DMS79 (cell line): ENCODE measurements at regions not wholly inside any gene's neighbourhood (a gene's known extent, or its start where the extent isn't known, plus 50 kb on each side); places are given as distances from the start of the nearest gene placed in this dataset.
"Not testable (repeated sequence)": the region's sequence is repeated elsewhere in the genome, so short reads cannot be mapped to it uniquely, and the experiment has no call there.

Experiments used
- DNase-seq: peaks from one replicate; lab custom pipeline; 2025; lab: John Stamatoyannopoulos, UW

DNA sequence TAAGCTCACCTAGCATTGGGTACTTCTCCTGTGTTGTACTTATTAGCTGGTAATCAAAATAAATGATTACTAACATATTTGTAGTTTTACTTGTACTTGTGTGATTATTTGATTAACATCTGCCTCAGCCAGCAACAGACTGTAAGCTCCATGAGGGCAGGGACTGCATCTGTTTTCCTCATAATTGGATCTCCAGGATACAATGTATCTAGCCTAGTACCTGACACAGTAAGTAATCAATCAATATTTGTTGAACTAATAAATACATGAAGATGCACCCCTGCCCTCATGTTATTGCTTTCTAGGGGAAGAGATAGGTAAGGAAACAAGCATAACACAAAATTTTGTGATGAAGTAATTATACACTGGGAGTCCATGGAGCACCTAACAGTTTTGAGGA lies 101.5 kb downstream of the TENT5C start:
- DNase-seq: no peak

DNA sequence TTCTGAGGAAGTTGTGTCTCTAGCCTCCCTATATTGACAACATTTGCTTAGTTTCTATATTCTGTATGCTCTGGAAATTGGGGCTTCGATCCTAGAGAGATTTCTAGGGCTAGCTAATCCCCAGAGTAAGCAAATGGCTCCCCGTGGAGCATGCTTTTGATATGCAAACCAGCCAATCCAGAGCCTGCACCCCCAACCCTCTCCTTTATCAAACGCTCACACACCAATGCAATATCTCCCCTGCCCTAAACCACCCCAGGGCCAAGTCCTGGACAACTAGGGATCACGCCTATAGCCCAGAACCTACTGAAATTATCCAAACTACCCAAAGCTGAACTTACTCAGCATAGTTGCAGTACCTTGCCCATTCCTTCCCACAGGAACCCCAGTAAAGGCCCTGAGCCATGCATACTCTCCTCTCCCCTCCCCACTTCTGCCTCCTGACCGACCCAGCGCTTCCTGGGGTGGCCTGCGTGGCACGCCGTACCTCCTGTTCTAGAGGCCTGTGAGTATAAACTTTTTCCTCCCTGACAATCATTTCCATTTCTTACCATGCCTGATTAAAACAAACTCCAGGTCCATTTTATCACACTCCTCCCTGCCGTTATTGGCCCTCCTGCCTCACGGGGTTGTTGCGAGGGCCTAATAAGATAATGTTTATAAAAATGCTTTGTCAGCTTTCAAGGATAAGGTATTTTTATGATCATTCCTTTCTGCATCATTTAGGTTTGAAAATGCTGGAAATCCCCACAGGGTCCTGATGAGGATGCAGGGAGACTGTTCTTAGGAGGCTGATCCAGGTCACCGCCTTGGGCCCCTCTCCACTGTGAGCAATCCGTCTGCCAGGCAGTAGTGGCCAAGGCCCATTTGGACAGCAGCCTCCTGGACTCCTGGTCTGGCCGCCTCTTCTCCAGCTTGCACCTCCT lies 102.7 kb downstream of the TENT5C start:
- DNase-seq: no peak

DNA sequence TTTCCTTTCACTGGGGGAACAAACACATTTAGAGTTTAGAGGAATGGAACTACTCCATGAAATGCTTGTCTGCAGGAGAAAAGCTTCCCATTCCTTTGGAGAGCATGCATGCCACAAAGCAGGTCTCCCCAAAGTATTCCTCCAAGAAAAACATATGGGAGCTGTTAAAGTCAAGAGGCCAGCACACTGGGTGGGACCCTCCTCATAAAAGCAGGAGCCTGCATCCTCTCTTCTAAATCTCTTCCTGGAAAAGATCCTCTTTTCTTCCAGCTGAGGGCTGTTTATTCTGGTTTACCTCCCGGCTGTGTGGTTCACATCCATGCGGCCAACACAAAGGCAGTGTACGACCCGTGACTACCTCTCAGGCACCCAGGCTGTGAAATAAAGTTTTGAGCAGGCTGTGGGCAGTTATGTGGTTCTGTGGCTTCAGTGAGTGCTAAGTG lies 103.4 kb downstream of the TENT5C start:
- no peak for DNase-seq

DNA sequence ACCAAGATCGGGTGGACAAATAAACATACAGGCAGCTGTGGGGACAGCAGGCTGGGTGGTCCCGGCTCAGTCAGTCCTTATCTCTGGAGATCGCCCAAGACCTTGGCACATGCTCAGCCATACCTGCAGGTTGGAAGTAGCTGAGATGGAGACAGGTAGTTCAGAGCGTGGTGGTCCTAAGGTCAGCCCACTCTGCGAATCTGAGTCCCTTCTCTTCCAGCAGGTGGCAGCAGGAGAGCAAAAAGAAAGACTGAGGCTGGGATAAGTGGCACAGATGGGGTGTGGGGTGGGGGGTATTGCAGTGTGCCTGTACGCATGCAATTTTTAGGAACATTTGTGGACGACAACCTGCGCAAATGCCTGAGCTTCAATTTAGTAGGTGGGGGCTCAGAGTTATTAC lies 104.9 kb downstream of the TENT5C start:
- DNase-seq: no peak

DNA sequence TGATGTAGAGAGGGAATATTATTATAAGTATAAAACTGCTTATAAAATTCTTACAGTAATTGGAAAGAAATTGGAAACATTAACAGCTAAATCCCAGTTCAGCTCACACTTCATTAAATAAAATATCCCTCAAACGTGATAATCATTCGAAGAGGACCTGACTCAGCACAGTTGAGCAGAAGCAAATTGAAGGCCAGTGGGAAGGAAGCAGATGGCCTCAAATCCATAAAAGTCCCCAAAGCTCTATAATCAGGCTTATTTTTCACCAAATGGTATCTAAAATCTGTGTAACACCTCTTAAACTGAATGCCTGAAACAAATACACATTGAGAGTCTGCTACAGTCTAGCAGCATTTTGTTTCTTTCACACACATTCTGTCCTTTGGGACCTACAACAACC lies 106.8 kb downstream of the TENT5C start:
- DNase-seq: no peak

DNA sequence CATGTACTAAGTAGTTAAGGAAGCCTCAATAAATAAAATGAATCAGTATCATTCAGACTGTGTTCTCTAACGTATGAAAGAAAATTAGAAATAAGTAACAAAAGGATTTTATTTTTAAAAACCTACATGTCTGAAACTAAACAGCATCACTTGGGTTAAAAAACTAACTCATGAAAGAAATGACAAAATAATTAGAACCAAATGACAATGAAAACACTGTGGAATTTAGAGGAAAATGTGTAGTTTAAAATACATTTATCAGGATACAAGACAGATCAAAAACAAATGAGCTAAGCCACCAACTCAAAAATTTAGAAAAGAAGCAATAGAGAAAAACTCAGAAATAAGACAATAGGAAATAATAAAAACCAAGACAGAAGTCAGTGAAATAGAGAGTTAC lies 108.7 kb downstream of the TENT5C start:
- DNase-seq: no peak

DNA sequence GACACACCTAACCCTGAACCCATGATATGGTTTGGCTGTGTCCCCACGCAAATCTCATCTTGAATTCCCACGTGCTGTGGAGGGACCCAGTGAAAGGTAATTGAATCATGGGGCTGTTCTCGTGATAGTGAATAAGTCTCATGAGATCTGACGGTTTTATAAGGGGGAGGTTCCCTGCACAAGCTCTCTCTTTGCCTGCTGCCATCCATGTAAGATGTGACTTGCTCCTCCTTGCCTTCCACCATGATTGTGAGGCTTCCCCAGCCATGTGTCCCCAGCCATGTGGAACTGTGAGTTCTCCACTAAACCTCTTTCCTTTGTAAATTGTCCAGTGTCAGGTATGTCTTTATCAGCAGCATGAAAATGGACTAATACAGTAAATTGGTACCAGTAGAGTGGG lies 110.2 kb downstream of the TENT5C start:
- DNase-seq: not testable (repeated sequence)

DNA sequence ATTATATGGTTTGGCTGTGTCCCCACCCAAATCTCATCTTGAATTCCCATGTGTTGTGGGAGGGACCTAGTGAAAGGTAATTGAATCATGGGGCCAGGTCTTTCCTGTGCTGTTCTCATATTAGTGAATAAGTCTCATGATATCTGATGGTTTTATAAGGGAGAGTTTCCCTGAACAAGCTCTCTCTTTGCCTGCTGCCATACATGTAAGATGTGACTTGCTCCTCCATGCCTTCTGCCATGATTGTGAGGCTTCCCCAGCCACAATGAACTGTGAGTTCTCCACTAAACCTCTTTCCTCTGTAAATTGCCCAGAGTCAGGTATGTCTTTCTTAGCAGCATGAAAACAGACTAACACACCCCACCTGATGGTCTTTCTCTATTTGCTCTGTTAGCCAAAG lies 112.1 kb downstream of the TENT5C start:
- DNase-seq: not testable (repeated sequence)

DNA sequence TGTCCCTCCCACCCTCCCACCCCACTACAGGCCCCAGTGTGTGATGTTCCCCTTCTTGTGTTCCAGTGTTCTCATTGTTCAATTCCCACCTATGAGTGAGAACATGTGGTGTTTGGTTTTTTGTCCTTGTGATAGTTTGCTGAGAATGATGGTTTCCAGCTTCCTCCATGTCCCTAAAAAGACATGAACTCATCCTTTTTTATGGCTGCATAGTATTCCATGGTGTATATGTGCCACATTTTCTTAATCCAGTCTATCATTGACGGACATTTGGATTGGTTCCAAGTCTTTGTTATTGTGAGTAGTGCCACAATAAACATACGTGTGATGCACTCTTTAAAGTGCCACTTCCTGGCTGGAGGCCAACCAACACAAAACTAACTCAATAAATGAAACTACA lies 112.7 kb downstream of the TENT5C start:
- not testable (repeated sequence) for DNase-seq

DNA sequence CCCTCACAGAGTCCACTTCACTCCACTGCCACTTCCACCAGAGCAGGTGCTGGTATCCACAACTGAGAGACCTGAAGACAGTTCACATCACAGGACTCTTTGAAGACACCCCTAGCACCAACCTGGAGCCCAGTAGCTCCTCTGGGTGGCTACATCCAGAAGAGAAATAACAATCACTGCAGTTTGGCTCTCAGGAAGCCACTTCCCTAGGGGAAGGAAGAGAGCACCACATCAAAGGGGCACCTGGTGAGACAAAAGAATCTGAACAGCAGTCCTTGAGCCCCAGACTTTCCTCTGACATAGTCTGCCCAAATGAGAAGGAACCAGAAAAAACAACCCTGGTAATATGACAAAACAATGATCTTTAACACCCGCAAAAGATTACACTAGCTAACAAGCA lies 113.2 kb downstream of the TENT5C start:
- no peak for DNase-seq

DNA sequence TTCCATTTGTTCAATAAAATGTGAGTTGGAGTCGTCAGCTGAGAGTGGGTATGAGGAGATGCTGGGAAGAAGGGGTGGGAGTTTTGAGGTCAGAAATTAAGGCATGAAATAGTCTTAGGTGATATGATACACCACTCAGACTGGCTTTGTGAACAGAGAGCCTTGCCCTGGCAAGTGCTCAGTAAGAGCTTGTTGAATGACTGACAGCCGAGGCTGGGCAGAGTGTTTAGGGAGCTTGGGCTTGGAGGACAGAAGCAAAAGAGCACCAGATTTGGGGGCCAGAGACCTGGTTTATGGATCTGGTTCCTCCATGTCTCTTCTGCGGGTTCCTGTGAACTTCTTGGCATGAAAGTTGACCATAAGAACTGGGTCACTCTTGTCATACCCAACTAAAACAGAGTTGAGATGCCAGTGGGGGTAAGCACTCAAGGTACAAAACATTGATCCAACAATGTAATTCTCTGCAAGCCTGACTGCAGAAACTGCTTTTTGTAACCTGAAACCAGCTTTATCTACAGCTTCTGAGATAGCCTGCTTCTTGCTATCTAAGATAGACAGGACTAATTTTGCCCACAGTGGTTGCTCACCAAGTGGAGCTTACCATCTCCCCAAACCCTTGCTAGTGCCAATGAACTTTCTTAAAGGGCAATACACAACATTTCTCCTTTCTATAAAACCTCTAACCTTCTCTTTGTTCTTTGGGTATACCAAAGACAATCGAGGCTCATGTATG lies 126.4 kb downstream of the TENT5C start:
- DNase-seq: no peak

DNA sequence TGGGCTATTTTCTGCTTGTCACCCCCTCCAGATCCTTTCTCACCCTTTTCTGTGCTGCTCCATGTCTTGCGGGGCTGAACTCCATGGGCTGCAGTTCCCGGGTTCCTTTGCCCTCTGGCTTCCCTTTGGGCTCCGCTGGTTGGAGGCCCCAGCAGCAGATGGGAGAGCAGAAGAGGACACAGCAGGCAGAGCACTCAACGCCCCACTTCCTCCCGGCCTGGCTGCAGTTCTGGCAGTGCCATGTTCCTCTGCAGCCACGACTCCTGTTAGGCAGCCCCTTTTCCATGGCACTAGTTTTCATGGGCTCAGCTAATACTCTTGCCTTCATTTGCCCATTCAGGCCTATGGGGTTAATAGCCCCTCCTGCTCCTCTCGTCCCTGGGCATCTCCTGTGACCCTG lies 127.1 kb downstream of the TENT5C start:
- DNase-seq: no peak

DNA sequence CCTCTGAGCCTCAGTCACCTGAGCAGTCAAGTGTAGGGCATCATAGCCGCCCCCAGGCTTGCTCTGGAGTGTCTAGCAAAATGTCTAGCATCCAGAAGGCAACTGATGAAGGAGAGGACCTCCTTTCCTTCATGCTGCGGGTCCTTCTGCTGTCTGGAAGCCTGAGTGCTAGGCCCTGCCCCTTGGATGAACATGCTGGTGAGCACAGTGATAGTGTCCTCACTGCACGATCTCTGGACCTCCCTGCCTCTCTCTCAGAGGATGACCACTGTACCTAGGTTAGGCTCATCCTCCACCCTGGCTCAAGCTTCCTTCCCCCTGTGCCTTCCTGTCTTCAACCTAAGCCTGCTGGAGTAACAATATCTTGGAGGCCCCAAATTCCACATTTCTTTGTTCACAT lies 128.6 kb downstream of the TENT5C start:
- DNase-seq: no peak

DNA sequence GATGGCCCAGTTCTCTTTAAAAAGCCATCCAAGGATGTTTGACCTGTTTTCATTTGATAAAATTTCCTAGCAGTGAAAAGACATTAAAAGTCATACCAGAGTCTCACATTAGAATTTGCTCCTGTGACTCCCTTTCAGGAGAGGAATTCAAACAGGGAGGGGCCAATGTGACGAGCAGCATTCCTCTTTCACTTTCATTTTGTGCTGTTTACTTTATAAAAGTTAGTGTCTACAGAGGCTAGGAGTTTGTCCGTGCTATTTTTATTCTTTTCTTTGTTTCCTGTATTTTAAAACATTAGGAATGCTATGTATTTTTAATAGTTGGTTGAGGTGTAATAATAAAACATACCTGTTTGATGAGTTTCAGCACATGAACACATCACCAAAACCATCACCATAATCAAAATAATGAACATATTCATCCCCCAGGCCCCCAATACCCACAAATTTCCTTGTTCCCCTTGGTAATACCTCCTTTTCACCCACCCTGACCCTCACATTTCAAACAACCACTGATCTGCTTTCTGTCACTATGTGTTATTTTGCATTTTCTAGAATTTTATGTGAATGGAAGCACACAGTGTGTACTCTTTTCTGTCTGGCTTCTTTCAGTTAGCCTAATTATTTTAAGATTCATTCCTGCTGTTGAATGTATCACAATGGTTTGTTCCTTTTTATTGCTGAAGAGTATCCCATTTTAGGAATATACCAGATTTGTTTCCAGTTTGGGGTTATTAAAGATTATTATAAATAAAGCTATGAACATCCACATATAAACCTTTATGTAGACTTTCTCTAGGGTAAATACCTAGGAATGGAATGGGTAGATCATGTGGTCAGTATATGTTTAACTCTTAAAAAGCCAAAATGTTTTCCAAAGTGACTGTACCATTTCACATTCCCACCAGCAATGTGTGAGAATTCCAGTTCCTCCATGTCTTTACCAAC lies 129.5 kb downstream of the TENT5C start:
- peak; percentile 1 for DNase-seq

DNA sequence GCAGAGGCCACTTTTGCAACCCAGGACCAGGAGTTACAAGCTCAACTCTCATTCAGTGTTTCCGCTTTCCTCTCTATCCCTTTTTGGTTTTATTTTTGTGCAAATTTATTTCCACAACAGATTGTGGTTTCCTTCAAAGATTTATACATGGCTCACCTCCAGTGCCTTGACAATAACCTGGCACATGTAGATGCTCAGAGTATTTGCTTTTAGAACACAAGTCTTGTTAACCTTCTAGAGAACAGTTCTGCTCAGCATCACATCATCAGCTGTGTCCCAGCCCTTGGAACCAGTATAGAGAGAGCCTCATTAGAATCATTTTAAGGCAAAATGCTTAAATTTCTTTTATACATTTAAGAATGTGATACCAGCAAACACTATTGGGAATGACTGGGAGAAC lies 133.7 kb downstream of the TENT5C start:
- no peak for DNase-seq

DNA sequence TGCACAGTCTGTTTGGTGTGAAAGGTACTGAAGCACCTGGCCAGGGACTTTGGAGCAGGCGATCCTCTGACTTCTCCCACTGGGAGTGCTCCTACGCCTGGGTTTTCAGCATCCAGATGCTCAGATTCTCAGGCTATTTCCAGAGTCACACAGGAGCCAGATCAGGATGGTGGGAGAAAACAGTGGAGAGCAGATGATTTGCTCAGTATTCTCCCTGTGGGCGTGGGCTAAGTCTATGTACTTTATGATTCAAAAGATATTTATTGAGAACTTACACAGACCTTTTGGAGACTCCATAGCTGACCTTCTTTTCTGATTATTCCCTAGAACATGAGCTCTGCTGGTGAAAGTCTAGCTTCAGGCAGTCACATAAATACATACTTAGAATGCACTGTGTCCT lies 134.6 kb downstream of the TENT5C start:
- no peak for DNase-seq

DNA sequence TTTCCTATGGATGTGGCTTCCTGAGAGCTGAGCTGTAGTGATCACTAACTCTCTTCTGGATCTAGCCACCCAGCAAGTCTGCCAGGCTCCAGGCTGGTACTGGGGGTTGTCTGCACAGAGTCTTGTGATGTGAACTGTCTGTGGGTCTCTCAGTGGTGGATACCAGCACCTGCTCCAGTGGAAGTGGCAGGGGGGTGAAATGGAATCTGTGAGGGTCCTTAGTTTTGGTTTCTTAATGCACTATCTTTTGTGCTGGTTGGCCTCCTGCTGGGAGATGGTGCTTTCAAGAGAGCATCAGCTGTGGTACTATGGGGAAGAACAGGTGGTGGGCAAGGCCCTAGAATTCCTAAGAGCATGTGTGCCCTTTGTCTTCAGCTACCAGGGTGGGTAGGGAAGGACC lies 140.7 kb downstream of the TENT5C start:
- DNase-seq: not testable (repeated sequence)

DNA sequence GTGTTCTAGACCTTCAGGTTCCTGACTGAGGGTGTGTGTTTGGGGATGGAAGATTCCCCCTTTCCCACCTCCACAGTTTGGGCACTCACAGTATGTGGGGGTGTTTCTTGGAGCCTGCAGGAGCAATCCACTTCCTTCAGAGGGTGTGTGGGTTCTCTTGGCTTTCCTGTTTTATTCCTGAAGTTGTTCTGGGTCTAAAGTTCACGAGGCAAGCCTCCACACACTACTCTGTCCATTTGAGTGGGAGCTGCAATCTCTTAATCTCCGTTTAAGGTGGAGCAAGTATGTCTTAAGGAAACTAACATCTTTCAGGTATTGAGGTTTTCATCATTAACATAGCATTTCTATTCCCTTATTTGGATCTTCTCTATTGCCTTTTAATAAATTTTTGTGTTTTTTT lies 141.8 kb downstream of the TENT5C start:
- no peak for DNase-seq

DNA sequence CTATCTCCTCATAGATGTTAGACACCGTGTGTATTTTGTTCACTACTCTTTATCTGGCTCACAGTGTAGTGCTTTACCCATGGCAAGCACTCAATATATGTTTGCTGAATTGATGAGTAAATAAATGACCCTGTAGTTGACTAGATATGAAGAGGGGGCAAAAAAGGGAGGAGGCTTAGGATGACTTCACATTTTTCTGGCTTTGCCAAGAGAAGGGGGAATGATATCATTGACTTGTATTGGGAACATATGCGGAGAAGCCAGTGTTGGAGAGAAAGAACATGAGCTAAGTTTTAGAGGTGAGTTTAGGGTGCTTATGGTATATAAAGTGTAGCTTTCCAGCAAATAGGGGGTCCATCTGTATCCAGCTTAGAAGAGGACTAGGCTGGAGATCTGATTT lies 145.5 kb downstream of the TENT5C start:
- no peak for DNase-seq

DNA sequence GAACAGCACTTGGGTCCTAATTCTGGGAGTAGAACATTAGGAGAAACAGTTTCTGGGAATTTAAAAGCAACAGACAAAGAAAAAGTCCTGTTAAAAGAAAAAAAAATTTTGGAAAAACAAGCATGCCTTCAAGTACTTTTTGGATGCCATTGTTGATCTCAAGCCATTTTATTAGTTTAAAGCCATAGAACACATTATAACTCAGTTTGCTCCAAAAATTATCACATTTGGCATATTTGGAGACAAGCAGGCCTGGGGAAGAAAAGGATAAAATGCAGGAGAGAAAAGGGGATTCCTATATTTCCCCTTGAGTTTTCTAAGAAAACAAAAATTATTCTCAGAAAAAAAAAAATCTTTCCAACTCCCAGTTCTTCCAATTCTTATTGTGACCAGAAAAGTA lies 146.8 kb downstream of the TENT5C start:
- DNase-seq: no peak

DNA sequence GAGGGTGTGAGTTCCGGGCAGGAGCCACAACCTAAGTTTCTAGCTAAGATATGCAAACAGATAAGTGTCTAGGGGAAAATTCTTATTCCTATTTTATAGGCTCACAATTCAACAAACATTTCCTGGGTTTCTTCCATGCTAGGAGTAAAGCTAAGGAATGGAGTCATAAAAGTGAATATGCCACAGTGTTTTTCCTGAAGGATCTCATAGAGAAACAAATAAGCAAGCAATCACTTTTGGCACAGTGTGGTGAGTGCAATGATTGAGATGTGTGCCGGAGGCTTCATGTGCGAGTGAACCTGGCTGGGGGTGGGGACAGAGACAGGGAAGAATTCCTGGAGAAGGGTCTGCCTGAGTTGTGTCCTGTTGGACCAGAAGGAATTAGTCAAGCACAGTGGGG lies 147.4 kb downstream of the TENT5C start:
- no peak for DNase-seq

DNA sequence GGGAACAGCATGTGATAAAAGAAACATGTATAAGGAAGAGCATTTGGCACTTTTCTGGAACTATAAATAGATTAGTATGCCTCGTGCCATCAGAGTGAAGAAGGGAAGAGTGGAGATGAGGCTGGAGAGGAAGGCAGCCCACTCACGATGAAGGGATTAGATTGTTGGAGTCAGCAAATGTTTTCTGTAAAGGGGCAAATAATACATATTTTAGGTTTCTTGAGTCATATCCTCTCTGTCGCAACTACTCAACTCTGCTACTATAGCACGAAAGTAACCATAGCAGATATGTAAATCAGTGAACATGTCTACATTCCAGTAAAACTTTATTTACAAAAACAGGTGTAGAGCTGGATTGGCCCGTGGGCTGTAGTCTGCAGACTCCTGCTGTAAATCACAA lies 147.8 kb downstream of the TENT5C start:
- DNase-seq: no peak
